Natural killer cell (primary cell): ENCODE measurements at regions not wholly inside any gene's neighbourhood (a gene's known extent, or its start where the extent isn't known, plus 50 kb on each side); places are given as distances from the start of the nearest gene placed in this dataset.

ENCODE experiments used
- ATAC-seq, 3 donors: fragments of 150-1000 bp in 2 of 3; fragments of 200-7000 bp in 1 of 3; cut with Tn5 transposase; 1 replicate in 1 of 3; 2 replicates in 2 of 3; pipeline ENCODE4 v1.10.0; 2021; ENCODE audit warnings: mild to moderate bottlenecking in 2 of 3, moderate library complexity in 2 of 3
- DNase-seq, 2 donors: peaks; one replicate each; pipeline versions ENCODE4 v3.0.0 to v3.0.0-alpha.2; 2013 to 2021; ENCODE audit warnings: mixed read lengths in 1 of 2
- H3K27ac ChIP-seq: one replicate; pipeline ENCODE4 v1.5.1; 2013; ENCODE audit warnings: mild to moderate bottlenecking, low read length
- H3K27me3 ChIP-seq: one replicate; pipeline ENCODE4 v1.6.1; 2013; ENCODE audit warnings: low read length; ENCODE audit not compliant: control insufficient read depth, insufficient read depth
- H3K36me3 ChIP-seq: one replicate; pipeline ENCODE4 v1.6.1; 2013; ENCODE audit warnings: low read length; ENCODE audit not compliant: control insufficient read depth, insufficient read depth
- H3K4me1 ChIP-seq: one replicate; pipeline ENCODE4 v1.6.1; 2013; ENCODE audit warnings: low read length; ENCODE audit not compliant: control insufficient read depth, insufficient read depth
- H3K4me3 ChIP-seq: one replicate; pipeline ENCODE4 v1.5.1; 2013; ENCODE audit warnings: low read length
- H3K9me3 ChIP-seq: one replicate; pipeline ENCODE4 v1.6.1; 2013; ENCODE audit warnings: low read length; ENCODE audit not compliant: control insufficient read depth, insufficient read depth
- H3K27ac Mint-ChIP-seq, 2 donors: one replicate each; pipeline ENCODE4 v1.8.0; 2022; ENCODE audit warnings: mild to moderate bottlenecking in 2 of 2, mixed read lengths in 2 of 2, moderate library complexity in 1 of 2
- H3K27me3 Mint-ChIP-seq, 2 donors: one replicate each; pipeline ENCODE4 v1.8.0; 2022; ENCODE audit warnings: low read depth in 2 of 2, mixed read lengths in 2 of 2
- H3K36me3 Mint-ChIP-seq: one replicate; pipeline ENCODE4 v1.8.0; 2022; ENCODE audit warnings: mixed read lengths
- H3K4me1 Mint-ChIP-seq, 2 donors: one replicate each; pipeline ENCODE4 v1.8.0; 2022; ENCODE audit warnings: mixed read lengths in 2 of 2
- H3K4me3 Mint-ChIP-seq: one replicate; pipeline ENCODE4 v1.8.0; 2022; ENCODE audit warnings: mild to moderate bottlenecking, moderate library complexity, mixed read lengths
- H3K9me3 Mint-ChIP-seq, 2 donors: one replicate each; pipeline ENCODE4 v1.8.0; 2022; ENCODE audit warnings: mixed read lengths in 2 of 2
- WGBS: methylation state at CpG from one replicate; pipeline ENCODE4 v1.1.7; 2013; ENCODE audit warnings: missing lambda C conversion rate; ENCODE audit not compliant: insufficient coverage; 5-methylcytosine and 5-hydroxymethylcytosine counted together
- intact Hi-C: fragments of 100-400 bp; cut with micrococcal nuclease; formaldehyde crosslinking; loops from one replicate; pipeline ENCODE4 v1.14.2; 2022
- TF ChIP-seq, protein P1 (sequence below): fragments of 200-600 bp; IDR thresholded peaks from one replicate; pipeline ENCODE4 v1.8.0; 2022; ENCODE audit warnings: antibody characterized with exemption

GRCh38 chr15:62834686-62835329 lies 207.7 kb upstream of the TPM1 start:
- no peaks in the 10 kb centered on the region for H3K36me3 ChIP-seq
- no peaks in the 10 kb centered on the region for H3K27me3 ChIP-seq
- ATAC-seq, result no peak
- no peaks in the 10 kb centered on the region for H3K36me3 Mint-ChIP-seq
- H3K9me3 ChIP-seq, result no peaks in the 10 kb centered on the region
- H3K9me3 Mint-ChIP-seq, result no peaks in the 10 kb centered on the region
- no peaks in the 10 kb centered on the region for H3K4me1 ChIP-seq
- TF ChIP-seq, protein P1, sequence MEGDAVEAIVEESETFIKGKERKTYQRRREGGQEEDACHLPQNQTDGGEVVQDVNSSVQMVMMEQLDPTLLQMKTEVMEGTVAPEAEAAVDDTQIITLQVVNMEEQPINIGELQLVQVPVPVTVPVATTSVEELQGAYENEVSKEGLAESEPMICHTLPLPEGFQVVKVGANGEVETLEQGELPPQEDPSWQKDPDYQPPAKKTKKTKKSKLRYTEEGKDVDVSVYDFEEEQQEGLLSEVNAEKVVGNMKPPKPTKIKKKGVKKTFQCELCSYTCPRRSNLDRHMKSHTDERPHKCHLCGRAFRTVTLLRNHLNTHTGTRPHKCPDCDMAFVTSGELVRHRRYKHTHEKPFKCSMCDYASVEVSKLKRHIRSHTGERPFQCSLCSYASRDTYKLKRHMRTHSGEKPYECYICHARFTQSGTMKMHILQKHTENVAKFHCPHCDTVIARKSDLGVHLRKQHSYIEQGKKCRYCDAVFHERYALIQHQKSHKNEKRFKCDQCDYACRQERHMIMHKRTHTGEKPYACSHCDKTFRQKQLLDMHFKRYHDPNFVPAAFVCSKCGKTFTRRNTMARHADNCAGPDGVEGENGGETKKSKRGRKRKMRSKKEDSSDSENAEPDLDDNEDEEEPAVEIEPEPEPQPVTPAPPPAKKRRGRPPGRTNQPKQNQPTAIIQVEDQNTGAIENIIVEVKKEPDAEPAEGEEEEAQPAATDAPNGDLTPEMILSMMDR, result no peak
- no peak overlapping the region for H3K27ac Mint-ChIP-seq
- 86% methylated on average over 7 of the region's 7 CpGs for WGBS
- intact Hi-C loops, result no loop called here
- H3K4me3 ChIP-seq, result no peak overlapping the region
- DNase-seq, result no peak
- no peak overlapping the region for H3K27ac ChIP-seq
- H3K4me3 Mint-ChIP-seq, result no peak overlapping the region
- peaks cover 0 to under 1% of the 10 kb centered on the region in 2 donors for H3K27me3 Mint-ChIP-seq
- no peaks in the 10 kb centered on the region for H3K4me1 Mint-ChIP-seq

- no peak for DNase-seq
- no peaks in the 10 kb centered on the region for H3K36me3 ChIP-seq
- TF ChIP-seq, protein P1, result no peak
- Mint-ChIP-seq H3K9me3 (no peaks in the 10 kb centered on the region), H3K36me3 (no peaks in the 10 kb centered on the region), H3K27me3 (no peaks in the 10 kb centered on the region), H3K27ac (no peak overlapping the region), H3K4me1 (no peaks in the 10 kb centered on the region), H3K4me3 (no peak overlapping the region)
- H3K4me1 ChIP-seq, result no peaks in the 10 kb centered on the region
- H3K27me3 ChIP-seq, result no peaks in the 10 kb centered on the region
- no peaks in the 10 kb centered on the region for H3K9me3 ChIP-seq
- intact Hi-C loops, result no loop called here
- no peak overlapping the region for H3K27ac ChIP-seq
- no peak for ATAC-seq
- 86% methylated on average over 8 of the region's 8 CpGs for WGBS
- no peak overlapping the region for H3K4me3 ChIP-seq
Measured at GRCh38 chr15:62835351-62835750, 207.2 kb upstream of the TPM1 start.

DNA sequence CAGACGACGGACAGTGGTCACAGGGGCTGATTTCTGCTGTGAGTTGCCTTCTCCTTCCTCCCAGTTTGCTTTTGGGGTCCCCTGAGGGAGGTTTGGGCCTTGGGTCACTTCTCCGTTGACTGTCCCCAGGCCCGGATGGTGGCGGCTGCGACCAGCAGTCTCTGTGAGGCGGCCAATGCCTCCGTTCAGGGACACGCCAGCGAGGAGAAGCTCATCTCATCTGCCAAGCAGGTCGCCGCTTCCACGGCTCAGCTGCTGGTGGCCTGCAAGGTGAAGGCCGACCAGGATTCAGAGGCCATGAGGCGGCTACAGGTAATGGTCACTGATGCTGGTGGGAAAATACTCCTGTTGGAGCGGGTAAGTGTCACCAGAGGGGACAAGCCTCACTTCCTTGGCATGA lies 206.8 kb upstream of the TPM1 start:
- no peaks in the 10 kb centered on the region for H3K27me3 Mint-ChIP-seq
- DNase-seq (no peak), ATAC-seq (no peak)
- no peak overlapping the region for H3K27ac ChIP-seq
- no peak overlapping the region for H3K27ac Mint-ChIP-seq
- no peaks in the 10 kb centered on the region for H3K27me3 ChIP-seq
- H3K4me1 Mint-ChIP-seq, result no peaks in the 10 kb centered on the region
- no peaks in the 10 kb centered on the region for H3K9me3 Mint-ChIP-seq
- no peak overlapping the region for H3K4me3 Mint-ChIP-seq
- H3K9me3 ChIP-seq, result no peaks in the 10 kb centered on the region
- no peaks in the 10 kb centered on the region for H3K36me3 ChIP-seq
- H3K36me3 Mint-ChIP-seq, result no peaks in the 10 kb centered on the region
- H3K4me1 ChIP-seq, result no peaks in the 10 kb centered on the region
- WGBS, result 96% methylated on average over 16 of the region's 16 CpGs
- H3K4me3 ChIP-seq, result no peak overlapping the region
- TF ChIP-seq, protein P1, result no peak
- intact Hi-C loops, result no loop called here
